GM18870 (cell line): ENCODE measurements at regions not wholly inside any gene's neighbourhood (a gene's known extent, or its start where the extent isn't known, plus 50 kb on each side); places are given as distances from the start of the nearest gene placed in this dataset.

Experiments used
- ATAC-seq: cut with Tn5 transposase; IDR thresholded peaks from one replicate; pipeline ENCODE4 v1.9.1; 2021; ENCODE audit warnings: moderate library complexity; ENCODE audit not compliant: unreplicated experiment

- no peak for ATAC-seq
Observed at GRCh38 chr5:66306105-66306843, 162.2 kb downstream of the SREK1 start.

GRCh38 chr5:66306844-66307315 is 162.8 kb downstream of the SREK1 start:
- no peak for ATAC-seq

DNA sequence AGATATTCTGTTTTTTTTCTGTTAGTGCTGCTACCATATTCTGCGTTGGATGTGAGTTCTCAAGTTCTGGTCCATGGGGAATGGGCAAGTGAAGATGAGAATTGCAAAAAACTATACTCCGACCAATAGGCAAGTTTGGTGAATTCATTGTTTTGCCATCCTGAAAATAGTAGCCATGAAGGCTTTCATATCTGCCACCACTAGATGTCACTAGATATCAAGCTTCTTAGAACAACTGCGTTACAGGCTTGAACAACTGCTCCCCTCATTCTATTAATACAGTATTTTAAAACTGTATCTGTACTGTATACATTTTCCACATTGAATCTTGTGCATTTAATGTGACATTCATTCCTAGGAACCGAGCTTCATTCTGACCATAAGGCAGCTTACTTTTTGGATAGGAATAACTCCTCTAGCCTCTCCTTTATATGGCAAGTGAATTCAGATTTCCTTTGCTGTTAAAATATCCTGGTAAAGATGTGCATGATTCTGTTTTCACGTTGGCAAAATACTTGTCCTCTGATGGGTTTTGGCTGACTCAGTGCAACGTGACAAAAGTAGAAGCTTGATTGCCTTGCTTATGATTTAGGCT is 163.6 kb downstream of the SREK1 start:
- ATAC-seq, result peak; percentile 65

GRCh38 chr5:66312266-66312665 is 168.2 kb downstream of the SREK1 start:
- no peak for ATAC-seq

DNA sequence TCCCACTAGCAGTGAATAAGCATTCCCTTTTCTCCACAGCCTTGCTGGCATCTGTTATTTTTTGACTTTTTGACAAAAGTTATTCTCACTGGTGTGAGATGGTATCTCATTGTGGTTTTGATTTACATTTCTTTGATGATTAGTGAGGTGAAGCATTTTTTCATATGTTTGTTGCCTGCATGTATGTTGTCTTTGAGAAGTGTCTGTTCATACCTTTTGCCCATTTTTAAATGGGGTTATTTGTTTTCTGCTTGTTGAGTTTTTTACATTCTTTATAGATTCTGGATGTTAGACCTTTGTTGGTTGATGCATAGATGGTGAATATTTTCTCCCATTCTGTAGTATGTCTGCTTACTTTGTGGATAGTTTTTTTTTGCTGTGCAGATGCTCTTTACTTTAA is 171.7 kb downstream of the SREK1 start:
- no peak for ATAC-seq

- ATAC-seq, result no peak
Observed at GRCh38 chr5:66322786-66323528, 178.9 kb downstream of the SREK1 start.

GRCh38 chr5:66323529-66323895 is 179.4 kb downstream of the SREK1 start:
- no peak for ATAC-seq

DNA sequence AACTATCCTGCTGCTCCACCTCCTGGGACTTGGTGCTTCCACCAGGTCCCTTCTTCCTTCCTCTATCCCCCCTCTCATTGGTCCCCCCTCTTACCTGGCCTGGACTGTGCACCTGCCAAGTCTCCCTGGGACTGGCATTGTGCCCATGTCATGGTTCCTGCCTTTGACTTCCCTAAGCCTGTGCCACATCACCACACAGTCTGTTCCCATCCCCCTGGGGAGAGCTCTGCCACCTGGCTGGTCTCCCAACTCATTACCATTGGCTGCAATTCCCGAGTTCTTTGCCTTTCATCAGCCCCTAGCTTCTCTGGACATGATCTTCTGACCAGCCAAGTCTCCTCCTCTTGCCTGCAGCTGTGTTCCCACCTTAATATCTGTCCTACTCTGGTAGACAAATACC is 180.3 kb downstream of the SREK1 start:
- ATAC-seq, result no peak

DNA sequence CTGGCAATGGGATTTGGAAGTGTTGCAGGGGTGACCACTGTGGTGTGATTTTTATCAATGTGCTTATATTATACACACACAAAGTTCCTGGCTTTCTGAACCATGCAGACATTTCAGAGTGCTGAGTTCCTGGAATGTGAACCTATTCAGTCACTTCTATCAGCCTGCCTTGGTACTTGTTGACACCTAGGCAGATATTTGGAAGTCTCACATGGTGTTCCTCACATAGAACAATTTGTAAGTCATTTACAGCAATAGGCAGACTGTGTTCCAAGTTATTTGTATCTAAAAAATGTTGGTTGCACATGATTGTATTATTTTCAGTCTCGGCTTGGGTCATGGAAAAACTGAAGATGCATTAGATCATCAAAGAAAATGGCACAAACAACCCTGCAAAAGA is 182.2 kb downstream of the SREK1 start:
- no peak for ATAC-seq

DNA sequence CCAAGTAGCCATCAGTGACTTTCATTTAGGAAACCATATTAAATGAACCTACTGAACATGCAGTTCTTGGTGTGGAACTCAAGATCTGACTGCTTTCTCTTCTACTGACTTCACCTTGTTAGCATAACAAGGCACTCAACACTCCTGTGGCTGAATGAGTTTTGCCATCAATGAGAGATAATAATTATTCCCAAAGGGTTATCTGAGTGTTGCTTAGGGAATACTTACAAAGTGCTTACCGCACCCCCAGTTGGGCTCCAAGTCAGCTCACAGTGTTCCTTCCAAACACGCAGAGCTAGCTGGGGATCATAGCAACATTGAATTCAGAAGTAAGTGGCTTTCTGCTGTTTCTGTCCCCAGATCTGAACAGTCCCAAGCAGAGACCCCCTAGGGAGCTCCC is 182.9 kb downstream of the SREK1 start:
- no peak for ATAC-seq

- no peak for ATAC-seq
Observed at GRCh38 chr5:66329078-66329477, 185.0 kb downstream of the SREK1 start.

DNA sequence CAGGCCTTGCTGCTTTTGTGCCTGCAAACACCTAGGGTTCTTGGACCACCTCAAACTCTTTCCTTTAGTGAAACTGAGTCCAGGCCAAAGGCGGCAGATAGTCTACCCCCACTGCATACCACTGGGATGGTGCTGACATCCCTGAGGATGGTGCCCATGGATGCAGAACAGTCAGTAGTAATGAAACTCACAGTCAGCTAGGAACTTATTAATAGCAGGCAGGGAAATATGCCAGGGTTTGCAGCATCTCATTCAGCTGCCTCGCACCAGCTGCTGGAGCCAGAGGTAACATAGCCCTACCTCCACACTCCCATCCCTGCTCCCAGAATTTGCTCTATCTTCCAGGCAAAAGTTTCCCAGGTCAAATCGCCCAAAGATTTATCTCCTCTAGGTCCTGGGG is 189.1 kb downstream of the SREK1 start:
- ATAC-seq, result no peak

GRCh38 chr5:66337626-66338226 is 193.6 kb downstream of the SREK1 start:
- no peak for ATAC-seq

DNA sequence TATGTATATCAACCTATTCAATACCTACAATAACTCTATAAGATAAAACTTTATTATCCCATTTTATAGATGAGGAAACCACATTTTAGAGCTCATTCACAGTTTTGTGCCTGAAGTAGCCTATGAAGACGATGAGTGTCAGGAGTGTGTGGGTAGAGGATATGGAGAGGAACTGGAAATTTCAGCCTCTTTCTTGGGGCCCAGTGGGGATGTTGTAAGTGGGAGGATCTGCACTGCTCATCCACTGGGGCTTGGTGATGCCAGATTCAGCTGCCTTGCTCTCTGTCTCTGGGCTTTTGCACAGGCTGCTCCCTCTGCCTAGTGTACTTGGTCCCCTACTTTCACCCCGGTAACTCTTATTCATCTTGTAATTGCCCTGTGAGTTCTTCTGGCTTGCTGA is 194.7 kb downstream of the SREK1 start:
- ATAC-seq, result no peak

DNA sequence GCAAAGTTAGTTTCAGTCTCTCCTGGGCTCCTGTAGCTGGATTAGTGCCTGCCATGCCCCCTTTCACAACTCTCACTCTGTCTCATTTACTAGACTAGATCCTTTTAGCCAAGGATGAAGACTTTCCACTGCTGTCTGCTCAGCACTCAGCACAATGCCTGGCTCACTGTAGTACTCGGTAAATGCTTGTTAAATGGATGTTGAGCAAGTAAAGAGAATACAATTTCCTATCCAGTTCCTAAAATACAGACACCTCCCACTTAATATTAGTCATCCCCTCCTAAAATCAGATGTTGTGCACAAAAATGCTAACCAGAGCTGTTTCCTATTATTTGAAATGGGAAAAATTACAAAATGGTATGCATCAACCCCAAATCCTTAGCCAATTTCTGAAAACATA is 195.8 kb downstream of the SREK1 start:
- ATAC-seq, result no peak

GRCh38 chr5:66340786-66341185 is 196.7 kb downstream of the SREK1 start:
- no peak for ATAC-seq

- ATAC-seq, result no peak
Observed at GRCh38 chr5:66342341-66342880, 198.3 kb downstream of the SREK1 start.

DNA sequence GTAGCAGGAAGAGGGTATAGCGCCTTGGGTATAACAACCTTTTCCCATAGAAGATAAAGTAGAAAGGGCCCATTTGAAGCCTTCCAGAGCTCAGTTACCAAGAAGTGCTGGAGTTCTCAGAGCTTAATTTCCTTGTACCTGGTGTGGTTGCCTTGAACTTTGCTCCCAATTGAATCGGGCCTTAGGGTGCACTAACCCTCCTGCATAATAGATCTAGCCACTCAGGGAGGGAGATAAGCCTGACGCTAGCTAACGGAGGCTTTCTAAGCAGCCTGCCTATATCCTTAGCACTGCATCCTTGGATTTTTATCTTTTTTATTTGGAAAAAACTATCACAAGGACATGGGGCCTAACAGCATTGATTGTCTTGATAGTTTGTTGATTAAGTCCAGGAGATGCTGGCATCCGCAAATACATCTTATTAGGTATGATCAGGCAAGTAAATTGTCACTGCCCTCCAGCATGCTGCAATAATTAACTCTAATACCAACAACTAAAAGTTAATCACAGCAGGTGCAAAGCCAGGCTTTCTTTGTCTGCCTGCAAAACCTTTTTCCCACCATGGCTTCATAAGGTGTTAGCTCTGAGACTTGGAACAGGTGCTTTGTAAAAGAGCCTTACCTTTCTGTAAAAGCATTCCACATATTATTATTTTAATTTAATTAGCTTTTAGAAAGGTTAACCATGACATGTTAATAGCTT is 199.4 kb downstream of the SREK1 start:
- no peak for ATAC-seq

- no peak for ATAC-seq
Observed at GRCh38 chr5:66344544-66344943, 200.4 kb downstream of the SREK1 start.

DNA sequence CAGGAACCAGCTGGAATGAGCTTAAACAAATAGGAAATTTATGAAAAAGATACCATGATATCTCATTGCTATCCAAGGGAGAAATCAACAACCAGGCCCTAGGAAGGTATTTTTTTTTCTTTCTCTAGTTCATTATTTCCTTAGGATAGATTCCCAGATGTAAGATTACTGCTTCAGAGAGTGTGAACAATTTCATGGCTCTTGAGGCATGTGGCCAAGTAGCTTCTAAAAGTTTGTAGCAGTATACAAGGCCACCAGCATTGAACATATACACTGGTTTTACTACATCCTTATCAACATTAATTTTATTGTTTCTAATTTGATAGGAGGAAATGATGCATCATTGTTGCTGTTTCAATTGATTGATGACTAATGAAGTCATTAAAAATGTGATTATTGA is 201.2 kb downstream of the SREK1 start:
- ATAC-seq, result no peak

GRCh38 chr5:66346869-66347268 is 202.8 kb downstream of the SREK1 start:
- ATAC-seq, result no peak
